ENCODE measurements at regions not wholly inside any gene's neighbourhood (a gene's known extent, or its start where the extent isn't known, plus 50 kb on each side); places are given as distances from the start of the nearest gene placed in this dataset.

DNA sequence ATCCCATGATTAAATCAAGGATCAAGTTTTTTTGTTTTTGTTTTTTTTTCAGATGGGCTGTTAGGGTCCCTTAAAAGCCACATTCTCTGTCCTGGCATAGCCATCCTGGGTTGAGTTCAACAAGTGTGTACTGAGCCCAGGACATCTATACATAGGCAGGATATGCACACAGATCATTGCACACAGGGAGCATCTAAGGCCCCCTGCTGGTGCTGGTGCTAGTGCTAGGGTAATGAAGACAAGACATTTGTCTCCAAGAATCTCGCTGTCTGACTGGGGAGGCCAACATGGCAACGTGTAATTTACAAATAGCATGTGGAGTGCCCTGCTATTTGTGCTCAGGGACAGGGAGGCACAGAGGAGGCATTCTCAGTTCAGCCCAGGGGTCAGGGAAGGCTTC is 124.5 kb downstream of the VAPA start:
- Histone ChIP-seq H3K4me3 (ENCODE audit: low read depth, low read length) (no peak overlapping the region), H3K36me3 (ENCODE audit: control insufficient read depth in 2 of 2, insufficient read depth in 1 of 2, low read length in 2 of 2) (no peaks in the 10 kb centered on the region), H3K9me3 (ENCODE audit: control insufficient read depth, insufficient read depth, low read depth, low read length) (no peaks in the 10 kb centered on the region), H3K27ac (ENCODE audit: extremely low read depth, low read depth, low read length) (no peak overlapping the region), H3K4me1 (ENCODE audit: control insufficient read depth, insufficient read depth, low read length) (peaks cover 8% of the 10 kb centered on the region; the same call in 1 of the 2 replicates)
- no peak for TF ChIP-seq ZNF16 (tag by site-specific recombination; IDR thresholded peaks at IDR 0.05; ENCODE audit: low read depth)
- no peak for TF ChIP-seq ZNF138 (tag by site-specific recombination; IDR thresholded peaks at IDR 0.05; ENCODE audit: borderline replicate concordance)
- no peak for TF ChIP-seq SETDB1 (IDR thresholded peaks at IDR 0.05; ENCODE audit: insufficient read length, low read length)
- TF ChIP-seq PRDM4 (tag by site-specific recombination; IDR thresholded peaks at IDR 0.05) = no peak
- TF ChIP-seq YY2 (tag by site-specific recombination; IDR thresholded peaks at IDR 0.05) = no peak
- TF ChIP-seq, protein P1, sequence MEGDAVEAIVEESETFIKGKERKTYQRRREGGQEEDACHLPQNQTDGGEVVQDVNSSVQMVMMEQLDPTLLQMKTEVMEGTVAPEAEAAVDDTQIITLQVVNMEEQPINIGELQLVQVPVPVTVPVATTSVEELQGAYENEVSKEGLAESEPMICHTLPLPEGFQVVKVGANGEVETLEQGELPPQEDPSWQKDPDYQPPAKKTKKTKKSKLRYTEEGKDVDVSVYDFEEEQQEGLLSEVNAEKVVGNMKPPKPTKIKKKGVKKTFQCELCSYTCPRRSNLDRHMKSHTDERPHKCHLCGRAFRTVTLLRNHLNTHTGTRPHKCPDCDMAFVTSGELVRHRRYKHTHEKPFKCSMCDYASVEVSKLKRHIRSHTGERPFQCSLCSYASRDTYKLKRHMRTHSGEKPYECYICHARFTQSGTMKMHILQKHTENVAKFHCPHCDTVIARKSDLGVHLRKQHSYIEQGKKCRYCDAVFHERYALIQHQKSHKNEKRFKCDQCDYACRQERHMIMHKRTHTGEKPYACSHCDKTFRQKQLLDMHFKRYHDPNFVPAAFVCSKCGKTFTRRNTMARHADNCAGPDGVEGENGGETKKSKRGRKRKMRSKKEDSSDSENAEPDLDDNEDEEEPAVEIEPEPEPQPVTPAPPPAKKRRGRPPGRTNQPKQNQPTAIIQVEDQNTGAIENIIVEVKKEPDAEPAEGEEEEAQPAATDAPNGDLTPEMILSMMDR (tag by site-specific recombination; IDR thresholded peaks at IDR 0.05) = no peak
- TF ChIP-seq ZNF112 (tag by site-specific recombination; IDR thresholded peaks at IDR 0.05) = no peak
- TF ChIP-seq KLF10 (tag by site-specific recombination; IDR thresholded peaks at IDR 0.05) = no peak
- no peak for TF ChIP-seq ZSCAN30 (tag by site-specific recombination; IDR thresholded peaks at IDR 0.05)
- TF ChIP-seq AEBP2 (tag by site-specific recombination; IDR thresholded peaks at IDR 0.05; ENCODE audit: borderline replicate concordance) = no peak
- TF ChIP-seq ZNF48 (tag by site-specific recombination; IDR thresholded peaks at IDR 0.05) = no peak
- no peak for TF ChIP-seq ZFP37 (tag by site-specific recombination; IDR thresholded peaks at IDR 0.05)
- no peak for TF ChIP-seq ZNF311 (tag by site-specific recombination; IDR thresholded peaks at IDR 0.05; ENCODE audit: borderline replicate concordance)
- TF ChIP-seq, protein P2, sequence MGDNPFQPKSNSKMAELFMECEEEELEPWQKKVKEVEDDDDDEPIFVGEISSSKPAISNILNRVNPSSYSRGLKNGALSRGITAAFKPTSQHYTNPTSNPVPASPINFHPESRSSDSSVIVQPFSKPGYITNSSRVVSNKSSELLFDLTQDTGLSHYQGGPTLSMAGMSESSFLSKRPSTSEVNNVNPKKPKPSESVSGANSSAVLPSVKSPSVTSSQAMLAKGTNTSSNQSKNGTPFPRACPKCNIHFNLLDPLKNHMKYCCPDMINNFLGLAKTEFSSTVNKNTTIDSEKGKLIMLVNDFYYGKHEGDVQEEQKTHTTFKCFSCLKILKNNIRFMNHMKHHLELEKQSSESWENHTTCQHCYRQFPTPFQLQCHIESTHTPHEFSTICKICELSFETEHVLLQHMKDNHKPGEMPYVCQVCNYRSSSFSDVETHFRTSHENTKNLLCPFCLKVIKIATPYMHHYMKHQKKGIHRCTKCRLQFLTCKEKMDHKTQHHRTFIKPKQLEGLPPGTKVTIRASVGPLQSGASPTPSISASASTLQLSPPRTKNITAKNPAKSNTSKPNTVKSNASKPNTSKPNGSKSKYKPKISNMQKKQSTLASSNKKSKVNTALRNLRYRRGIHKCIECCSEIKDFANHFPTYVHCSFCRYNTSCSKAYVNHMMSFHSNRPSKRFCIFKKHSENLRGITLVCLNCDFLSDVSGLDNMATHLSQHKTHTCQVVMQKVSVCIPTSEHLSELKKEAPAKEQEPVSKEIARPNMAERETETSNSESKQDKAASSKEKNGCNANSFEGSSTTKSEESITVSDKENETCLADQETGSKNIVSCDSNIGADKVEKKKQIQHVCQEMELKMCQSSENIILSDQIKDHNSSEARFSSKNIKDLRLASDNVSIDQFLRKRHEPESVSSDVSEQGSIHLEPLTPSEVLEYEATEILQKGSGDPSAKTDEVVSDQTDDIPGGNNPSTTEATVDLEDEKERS (tag by site-specific recombination; IDR thresholded peaks at IDR 0.05) = no peak
- TF ChIP-seq, protein P3, sequence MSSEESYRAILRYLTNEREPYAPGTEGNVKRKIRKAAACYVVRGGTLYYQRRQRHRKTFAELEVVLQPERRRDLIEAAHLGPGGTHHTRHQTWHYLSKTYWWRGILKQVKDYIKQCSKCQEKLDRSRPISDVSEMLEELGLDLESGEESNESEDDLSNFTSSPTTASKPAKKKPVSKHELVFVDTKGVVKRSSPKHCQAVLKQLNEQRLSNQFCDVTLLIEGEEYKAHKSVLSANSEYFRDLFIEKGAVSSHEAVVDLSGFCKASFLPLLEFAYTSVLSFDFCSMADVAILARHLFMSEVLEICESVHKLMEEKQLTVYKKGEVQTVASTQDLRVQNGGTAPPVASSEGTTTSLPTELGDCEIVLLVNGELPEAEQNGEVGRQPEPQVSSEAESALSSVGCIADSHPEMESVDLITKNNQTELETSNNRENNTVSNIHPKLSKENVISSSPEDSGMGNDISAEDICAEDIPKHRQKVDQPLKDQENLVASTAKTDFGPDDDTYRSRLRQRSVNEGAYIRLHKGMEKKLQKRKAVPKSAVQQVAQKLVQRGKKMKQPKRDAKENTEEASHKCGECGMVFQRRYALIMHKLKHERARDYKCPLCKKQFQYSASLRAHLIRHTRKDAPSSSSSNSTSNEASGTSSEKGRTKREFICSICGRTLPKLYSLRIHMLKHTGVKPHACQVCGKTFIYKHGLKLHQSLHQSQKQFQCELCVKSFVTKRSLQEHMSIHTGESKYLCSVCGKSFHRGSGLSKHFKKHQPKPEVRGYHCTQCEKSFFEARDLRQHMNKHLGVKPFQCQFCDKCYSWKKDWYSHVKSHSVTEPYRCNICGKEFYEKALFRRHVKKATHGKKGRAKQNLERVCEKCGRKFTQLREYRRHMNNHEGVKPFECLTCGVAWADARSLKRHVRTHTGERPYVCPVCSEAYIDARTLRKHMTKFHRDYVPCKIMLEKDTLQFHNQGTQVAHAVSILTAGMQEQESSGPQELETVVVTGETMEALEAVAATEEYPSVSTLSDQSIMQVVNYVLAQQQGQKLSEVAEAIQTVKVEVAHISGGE (tag by site-specific recombination; conservative IDR thresholded peaks at IDR 0.05; ENCODE audit: low read depth) = no peak
- POLR2A ChIA-PET = no interaction called here
- CTCF ChIA-PET = no interaction called here
